ENCODE measurements at regions not wholly inside any gene's neighbourhood (a gene's known extent, or its start where the extent isn't known, plus 50 kb on each side); places are given as distances from the start of the nearest gene placed in this dataset.

- TF ChIP-seq SNAI2 (CRISPR knock-in tag; IDR thresholded peaks at IDR 0.05) (no peak), GLIS3 (CRISPR knock-in tag; IDR thresholded peaks at IDR 0.05) (no peak), PATZ1 (CRISPR knock-in tag; IDR thresholded peaks at IDR 0.05; ENCODE audit: borderline replicate concordance) (no peak), ZFP3 (CRISPR knock-in tag; IDR thresholded peaks at IDR 0.05) (no peak), ZFP30 (CRISPR knock-in tag; IDR thresholded peaks at IDR 0.05) (no peak), OSR1 (CRISPR knock-in tag; IDR thresholded peaks at IDR 0.05) (no peak), CREB5 (CRISPR knock-in tag; IDR thresholded peaks at IDR 0.05; ENCODE audit: low read depth) (no peak), CSDC2 (CRISPR knock-in tag; IDR thresholded peaks at IDR 0.05) (no peak), POU6F1 (CRISPR knock-in tag; IDR thresholded peaks at IDR 0.05; ENCODE audit: borderline replicate concordance, low read depth) (no peak), ISL1 (CRISPR knock-in tag; IDR thresholded peaks at IDR 0.05) (no peak), ARNTL (CRISPR knock-in tag; IDR thresholded peaks at IDR 0.05; ENCODE audit: borderline replicate concordance, low read depth) (no peak), CSRNP3 (CRISPR knock-in tag; IDR thresholded peaks at IDR 0.05) (no peak), ZNF70 (CRISPR knock-in tag; IDR thresholded peaks at IDR 0.05) (no peak), TOX (CRISPR knock-in tag; IDR thresholded peaks at IDR 0.05; ENCODE audit: borderline replicate concordance) (no peak), TCF4 (CRISPR knock-in tag; IDR thresholded peaks at IDR 0.05; ENCODE audit: borderline replicate concordance) (no peak), ZC3H10 (CRISPR knock-in tag; IDR thresholded peaks at IDR 0.05) (no peak), RARB (CRISPR knock-in tag; IDR thresholded peaks at IDR 0.05) (no peak), ZNF8 (CRISPR knock-in tag; IDR thresholded peaks at IDR 0.05) (no peak), BACH2 (CRISPR knock-in tag; IDR thresholded peaks at IDR 0.05; ENCODE audit: borderline replicate concordance) (no peak)
- no peak for ATAC-seq
Measured at GRCh38 chr18:1510542-1511179, 606.0 kb downstream of the ADCYAP1 start.

GRCh38 chr18:1511619-1512311 is 607.1 kb downstream of the ADCYAP1 start:
- TF ChIP-seq PATZ1 (CRISPR knock-in tag; IDR thresholded peaks at IDR 0.05; ENCODE audit: borderline replicate concordance) (no peak), TOX (CRISPR knock-in tag; IDR thresholded peaks at IDR 0.05; ENCODE audit: borderline replicate concordance) (no peak), ZNF70 (CRISPR knock-in tag; IDR thresholded peaks at IDR 0.05) (no peak), OSR1 (CRISPR knock-in tag; IDR thresholded peaks at IDR 0.05) (no peak), BACH2 (CRISPR knock-in tag; IDR thresholded peaks at IDR 0.05; ENCODE audit: borderline replicate concordance) (no peak), CREB5 (CRISPR knock-in tag; IDR thresholded peaks at IDR 0.05; ENCODE audit: low read depth) (no peak), ZFP3 (CRISPR knock-in tag; IDR thresholded peaks at IDR 0.05) (no peak), SNAI2 (CRISPR knock-in tag; IDR thresholded peaks at IDR 0.05) (no peak), TCF4 (CRISPR knock-in tag; IDR thresholded peaks at IDR 0.05; ENCODE audit: borderline replicate concordance) (no peak), CSDC2 (CRISPR knock-in tag; IDR thresholded peaks at IDR 0.05) (no peak), ZNF8 (CRISPR knock-in tag; IDR thresholded peaks at IDR 0.05) (no peak), ZFP30 (CRISPR knock-in tag; IDR thresholded peaks at IDR 0.05) (no peak)
- ATAC-seq, result no peak

Measured in SK-N-SH treated with all-trans-retinoic acid at 6 μM for 48 hours (cell line).